ENCODE measurements at regions not wholly inside any gene's neighbourhood (a gene's known extent, or its start where the extent isn't known, plus 50 kb on each side); places are given as distances from the start of the nearest gene placed in this dataset.
A peak's percentile ranks its signal among the peaks of the same experiment; 100 is the strongest.
"Not testable (repeated sequence)": the region's sequence is repeated elsewhere in the genome, so short reads cannot be mapped to it uniquely, and the experiment has no call there.

DNA sequence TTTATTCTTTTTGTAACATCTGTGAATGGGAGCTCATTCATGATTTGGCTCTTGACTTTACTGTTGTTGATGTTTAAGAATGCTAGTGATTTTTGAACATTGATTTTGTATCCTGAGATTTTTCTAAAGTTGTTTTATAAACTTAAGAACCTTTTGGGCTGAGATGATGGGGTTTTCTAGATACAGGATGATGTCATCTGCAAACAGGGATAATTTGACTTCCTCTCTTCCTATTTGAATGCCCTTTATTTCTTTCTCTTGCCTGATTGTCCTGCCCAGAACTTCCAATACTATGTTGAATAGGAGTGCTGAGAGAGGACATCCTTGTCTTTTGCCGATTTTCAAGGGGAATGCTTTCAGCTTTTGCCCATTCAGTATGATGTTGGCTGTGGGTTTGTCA, 445.1 kb upstream of the CFAP20DC start:
- not testable (repeated sequence) for DNase-seq

DNA sequence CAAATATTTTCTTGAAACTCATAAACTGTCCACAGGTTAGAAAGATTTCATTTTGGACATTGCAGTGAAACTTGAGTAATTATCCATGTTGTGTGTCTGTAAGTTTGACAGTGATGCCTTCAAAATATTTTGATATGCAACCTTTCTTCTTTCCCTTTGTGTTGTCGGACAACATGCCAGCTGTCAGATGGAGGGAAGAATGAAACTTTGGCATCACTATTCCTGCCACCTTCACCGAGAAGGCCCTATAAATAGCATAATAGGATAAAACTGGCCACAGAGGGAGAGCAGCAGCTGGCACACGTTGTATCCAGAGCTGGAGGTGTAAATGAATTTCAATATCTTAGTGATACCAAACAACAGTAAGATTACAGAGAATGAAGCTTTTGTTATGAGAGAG, 436.7 kb upstream of the CFAP20DC start:
- DNase-seq = no peak

DNA sequence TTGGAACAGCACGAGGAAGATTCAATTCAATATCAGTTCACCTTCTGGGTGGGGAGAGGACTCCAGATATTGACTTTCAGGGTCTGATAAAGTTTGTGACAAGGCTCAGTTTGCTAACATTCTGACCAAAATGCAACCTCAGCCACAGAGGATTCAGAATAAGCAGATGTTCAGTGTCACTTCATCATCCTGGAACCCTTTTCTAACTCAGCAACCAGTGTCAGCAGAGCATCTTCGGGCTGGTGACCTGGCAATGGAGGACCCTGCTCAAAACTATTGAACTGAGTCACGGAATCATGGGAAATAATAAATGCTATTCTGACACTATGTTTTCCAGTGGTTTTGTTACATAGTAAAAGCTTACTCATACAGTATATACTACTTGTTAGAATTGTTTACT, 433.4 kb upstream of the CFAP20DC start:
- DNase-seq = no peak

DNA sequence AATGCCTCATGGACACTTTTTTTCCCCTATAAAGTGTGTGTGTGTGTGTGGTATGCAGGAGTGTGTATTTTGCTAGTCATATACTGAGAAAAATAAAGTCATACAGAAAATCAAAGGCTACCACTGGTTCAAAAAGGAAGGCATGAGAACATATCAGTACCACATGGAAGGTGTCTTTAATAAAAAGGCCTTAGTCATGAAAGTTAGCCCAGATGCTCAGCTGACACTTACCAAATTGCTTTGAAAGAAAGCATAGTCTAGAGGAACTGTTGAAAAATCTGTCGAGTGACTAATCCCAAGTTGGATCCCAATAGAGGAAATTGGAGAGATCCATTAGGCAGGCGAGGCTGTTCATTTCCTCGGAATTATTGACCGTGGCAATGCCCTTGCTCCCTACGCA, 432.9 kb upstream of the CFAP20DC start:
- no peak for DNase-seq

DNA sequence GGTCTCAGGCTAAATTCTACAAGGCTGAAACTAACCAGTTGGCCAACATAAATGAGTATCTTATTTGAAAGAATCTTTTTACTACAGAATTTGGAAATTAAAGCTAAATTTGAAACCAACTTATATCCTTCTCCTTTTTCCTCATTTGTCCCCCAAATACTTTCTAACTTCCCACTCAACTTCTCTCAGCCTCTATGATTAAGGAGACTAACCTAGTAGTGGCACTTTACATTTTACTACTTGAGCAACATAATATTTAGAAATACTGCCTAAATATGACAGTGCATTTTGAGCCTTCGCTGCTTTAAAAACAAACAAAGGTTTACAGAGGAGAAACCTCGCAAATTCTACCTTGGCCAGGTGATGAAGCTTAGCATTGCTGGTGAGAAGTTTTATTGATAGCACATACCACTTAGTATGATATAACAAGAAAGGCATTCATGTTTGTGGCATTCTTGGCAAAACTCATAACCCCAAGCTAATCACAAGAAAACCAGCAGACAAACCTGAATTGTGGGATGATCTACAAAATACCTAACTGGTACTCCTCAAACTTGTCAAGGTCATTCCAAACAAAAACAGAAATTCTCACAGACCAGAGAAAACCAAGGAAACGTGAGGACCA, 432.1 kb upstream of the CFAP20DC start:
- DNase-seq = no peak

DNA sequence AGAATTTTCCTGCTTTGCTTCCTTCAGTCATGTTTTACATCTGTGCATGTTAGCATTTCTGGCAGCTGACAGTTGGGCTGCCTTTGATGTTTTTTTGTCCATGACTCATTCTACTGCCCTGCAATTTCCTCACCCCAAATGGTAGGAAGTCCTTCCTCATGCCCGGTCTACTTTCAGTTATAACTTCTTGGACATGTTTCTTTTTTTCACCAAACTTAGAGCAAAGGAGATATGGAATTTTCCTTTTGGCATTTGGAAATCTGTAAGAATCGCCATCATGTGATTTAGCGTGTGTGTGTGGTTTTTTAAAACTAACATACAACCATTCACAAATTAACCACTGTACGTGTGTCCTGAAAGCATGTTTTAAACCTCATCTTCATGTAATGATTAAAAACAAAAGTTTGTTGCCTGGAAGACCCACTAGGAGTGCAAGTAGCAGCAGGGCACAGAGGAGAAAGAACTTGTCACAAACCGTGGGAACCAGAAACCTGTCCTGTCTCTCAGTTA, 430.7 kb upstream of the CFAP20DC start:
- DNase-seq = peak; percentile 18

DNA sequence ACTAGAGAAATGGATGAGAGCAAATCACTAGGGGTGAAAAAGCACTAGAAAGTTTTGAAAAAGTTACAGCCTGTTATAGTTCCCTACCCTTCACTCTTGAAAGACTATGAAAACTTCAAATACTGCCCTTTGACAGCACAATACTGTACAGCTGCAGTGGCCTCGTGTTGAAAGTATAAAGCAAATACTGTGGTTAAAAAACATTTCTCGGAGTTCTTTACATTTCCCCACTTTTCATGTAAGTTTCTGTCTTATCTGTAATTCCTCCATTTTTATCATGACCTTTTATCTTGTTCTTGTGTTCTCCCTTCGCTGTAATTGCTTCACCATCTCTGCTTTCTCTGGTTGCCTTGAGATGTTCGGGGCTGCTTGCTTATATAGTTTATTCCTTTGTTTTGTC, 423.8 kb upstream of the CFAP20DC start:
- DNase-seq = no peak

DNA sequence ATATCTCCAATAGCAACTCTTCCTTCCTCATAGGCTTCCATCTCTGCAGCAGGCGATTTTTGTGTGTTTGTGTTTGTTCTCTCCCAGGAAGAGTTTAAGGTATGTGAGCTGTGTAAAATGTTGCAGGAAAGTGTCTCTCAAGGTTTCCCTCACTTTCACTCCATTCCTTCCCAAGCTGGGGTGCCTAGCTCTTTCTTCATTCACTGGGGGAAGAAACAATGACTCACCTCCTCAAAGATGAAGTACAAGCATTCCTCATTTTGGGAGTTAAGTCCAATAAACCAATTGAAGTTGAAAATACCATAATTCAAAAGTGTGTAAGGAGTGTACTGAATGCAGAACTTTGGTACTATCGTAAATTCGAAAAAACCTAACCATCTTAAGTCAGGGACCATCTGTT, 422.7 kb upstream of the CFAP20DC start:
- DNase-seq = no peak

DNA sequence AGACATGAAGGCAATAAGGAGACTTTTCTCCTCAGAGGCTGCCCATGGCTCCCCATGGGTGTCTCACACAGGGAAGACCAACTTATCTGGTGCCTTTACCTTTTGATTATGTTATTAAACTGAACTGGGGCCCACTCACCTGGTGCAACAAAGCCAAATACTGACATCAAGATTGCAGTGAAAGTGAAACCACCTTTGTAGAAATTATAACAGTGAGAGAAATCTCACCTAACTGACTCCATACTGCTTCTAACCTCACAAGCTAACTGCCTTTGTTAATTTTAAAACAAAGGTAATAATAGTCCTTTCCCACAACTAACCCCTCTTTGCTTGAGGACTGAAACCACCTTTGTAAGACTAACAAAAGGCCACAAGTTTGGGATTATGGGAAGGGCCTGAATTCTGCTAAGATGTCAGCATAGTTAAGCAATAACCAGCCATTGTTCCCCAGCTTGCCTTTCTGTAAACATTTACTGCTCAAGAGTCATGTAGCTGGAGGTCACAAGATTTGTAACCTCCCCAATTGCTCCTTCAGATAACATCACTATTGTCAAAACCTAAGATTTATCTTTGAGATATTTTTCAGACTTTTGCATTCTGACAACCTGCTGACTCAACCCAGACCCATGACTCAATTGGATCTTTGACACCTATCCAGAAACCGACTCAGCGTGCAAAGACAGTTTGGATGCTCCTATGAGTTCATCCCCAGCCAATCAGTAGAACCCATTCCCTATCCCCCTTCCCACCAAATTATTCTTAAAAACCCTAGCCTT, 420.3 kb upstream of the CFAP20DC start:
- DNase-seq = no peak

DNA sequence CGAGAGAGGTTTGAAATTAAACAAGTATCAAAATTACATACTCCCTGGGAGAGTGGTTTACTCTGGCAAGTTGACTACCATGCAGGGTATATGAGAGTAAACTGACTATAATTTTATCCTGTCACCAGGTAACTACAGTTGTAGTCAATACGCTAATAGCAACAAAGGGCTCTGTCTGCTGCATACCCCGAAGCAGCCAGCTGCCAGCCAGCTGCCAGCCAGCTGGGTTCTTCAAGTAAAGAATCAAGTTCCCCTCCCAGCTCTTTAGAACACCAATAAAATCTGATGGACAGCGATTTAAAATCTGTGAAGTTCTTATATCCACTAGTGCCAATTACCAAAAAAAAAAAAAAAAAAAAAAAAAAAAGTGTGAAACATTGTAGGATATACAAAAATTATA, 417.7 kb upstream of the CFAP20DC start:
- DNase-seq = no peak

DNA sequence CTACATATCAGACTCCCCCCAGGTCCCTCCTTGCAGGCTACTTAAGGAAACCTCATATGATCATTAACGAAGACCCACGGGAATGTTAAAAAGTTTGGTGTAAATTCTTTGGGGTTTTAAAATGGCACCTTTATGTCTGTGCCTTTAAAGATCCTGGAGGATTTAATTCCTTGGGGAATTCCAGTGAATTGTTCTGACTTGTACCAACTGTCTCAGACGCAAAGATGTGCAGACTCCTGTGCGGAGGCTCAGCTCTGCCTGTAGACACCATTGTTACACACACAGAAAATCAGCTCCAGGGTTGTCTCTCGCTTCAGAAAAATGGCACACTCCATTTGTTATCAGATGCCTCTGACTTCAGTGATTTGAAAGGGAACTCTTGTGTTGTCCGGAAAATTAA, 414.4 kb upstream of the CFAP20DC start:
- no peak for DNase-seq

DNA sequence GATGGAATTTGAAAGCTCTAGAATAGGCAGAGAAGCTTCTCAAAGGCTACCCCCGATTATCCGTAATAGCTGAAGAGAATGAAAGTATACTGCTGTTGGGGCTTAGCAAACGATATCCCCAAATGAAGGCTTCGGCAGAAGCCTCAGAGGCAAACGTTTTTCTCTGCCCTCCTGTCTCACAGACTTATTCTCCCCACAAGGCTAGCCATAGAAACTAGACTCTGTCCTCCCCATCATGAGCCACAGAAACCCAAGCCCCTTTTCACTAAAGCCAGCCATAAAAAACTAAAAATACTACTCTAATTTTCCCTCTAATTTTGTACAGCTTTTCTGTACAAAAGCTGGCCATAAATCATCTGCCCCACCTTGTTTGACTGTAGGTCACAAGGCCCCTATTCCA, 413.4 kb upstream of the CFAP20DC start:
- no peak for DNase-seq

DNA sequence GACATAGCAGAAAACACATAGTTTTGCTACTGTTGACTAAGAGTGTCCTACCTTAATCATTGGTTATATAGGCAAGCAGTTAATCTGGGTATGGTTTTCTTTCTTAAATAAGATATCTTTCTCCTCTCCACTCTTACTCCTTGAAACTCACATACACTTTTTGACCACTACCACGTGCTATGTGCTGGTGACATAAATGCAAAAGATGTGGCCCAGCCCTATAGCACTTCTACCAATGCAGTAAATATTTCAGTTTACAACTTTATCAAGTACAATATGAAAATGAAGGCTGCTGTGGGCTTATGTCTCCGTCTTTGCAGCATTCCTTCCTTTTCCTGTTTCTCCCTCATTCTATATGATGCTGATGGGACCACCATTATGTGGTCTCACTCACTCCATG, 410.2 kb upstream of the CFAP20DC start:
- no peak for DNase-seq

DNA sequence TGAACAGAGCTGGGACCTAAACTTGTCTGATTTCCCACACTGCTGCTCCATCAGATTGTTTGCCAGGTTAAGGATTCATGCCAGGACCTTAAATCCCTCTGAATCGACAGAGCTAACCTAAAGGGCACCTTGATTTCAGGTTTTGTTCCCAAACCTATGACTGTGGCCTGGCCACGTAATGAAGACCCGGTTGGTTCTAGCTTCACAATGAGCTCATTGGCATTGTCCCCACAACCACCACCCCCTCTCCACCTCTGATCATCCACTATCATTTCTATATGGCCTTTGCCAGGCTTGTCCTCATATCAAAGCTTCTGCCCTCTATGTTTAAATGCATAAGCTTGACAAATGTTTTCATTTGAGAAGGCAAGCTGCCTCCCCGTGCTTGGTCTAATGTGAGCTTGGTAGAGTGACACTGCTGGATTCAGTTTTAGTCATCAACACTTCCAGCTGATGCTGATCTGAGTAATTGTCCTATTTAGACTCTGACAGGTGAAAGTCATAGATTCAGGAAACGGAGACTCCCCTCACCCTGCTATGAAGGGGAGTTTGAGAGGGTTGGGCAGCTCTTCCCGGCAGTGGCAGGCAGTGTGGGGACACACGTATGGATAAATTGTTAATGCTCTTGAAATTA, 407.1 kb upstream of the CFAP20DC start:
- DNase-seq = no peak

DNA sequence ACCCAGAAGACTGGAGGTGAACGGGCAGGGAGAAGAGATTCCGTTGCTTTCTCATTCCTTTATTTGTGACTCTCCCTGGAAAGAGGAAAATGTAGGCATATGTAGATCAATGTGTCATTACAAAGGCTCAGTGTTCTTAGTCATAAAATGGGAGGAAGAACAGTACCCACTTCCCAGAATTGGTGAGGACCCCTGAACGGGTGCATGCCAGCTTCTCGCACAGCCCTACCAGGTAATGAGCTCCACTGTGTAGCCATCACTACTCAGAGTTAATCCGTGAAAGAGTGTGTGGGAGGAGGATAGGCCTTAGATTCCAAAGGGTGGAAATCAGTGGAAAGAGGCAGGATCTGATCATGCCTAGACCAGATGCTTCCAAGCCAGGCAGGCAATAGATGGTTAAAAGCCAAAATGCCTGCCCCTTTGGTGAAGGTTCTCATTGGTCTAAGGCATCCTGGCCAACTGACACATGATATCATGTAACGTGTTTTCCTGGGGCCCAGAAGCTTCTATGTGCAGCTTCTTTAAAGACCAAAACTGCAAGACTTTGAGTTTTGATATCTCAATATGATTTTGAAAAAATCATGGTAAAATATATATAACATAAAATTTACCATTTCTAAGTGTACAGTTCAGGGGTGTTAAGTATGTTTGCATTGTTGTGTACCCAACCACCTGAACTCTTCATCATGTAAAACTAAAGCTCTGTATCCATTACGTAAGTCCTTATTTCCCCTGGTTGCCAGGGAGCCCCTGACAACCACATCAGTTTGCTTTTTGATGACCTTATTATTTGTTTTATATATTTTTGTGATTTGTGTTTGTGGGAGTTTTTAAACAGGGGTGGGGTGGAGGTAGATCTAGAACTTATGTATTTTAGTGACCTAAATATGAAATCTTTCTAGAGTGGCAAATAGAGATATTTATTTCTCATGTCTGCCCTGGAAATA, 402.2 kb upstream of the CFAP20DC start:
- peak; percentile 57 for DNase-seq

DNA sequence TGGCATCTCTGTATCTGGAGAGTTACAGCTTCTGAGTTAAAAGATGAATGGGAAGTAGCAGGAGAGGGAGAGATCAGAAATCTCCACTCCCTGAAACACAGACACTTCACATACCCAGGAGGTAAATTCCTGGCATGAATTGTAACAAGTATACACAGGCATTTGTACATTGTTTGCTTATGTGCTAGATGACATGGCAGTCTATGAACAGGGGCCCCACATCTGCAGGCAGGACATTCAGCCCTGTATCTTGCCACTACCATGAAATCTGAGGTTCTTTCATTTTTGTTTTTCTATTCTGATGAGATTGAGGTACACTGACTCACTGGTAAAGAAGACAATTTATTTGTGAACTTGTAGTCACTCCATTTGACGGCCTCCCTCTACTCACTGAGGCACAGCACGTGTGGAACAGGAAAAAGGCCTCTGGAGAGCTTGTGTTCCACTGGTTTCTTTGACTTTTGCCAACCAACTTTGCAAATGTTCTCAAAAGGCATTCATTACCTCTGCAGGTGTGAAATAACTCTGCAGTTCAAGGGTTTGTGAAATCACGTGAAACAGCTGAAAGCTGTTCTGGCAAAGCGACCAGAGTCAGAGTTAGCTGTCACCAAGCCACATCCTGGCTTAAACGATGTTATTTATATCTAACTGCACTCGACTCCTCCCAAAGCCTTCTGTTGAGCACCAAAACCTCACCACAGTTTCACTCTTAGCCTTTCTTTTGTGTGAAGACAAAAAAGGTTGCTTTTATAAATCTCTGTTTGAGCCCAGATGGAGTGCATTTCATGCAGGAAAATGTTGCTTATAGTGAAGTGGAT, 401.3 kb upstream of the CFAP20DC start:
- DNase-seq = peak; percentile 84

DNA sequence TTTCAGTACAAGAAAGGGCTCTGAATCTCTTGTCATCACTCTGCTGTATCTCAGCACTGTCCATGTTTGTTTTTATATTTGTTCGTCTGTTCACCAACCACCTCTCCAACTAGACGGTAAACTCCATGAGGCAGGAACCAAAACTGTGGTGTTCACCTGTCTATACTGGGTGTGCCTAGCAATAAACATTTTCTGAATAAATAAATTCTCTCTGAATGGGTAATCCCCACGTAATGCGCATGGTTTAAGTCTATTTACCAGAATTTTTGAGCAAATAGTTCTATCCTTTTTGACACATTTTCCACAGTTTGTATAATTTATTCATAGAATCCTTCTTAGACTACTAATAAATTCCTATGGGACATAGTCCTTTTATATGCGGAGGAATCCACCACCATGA, 400.6 kb upstream of the CFAP20DC start:
- DNase-seq = no peak

DNA sequence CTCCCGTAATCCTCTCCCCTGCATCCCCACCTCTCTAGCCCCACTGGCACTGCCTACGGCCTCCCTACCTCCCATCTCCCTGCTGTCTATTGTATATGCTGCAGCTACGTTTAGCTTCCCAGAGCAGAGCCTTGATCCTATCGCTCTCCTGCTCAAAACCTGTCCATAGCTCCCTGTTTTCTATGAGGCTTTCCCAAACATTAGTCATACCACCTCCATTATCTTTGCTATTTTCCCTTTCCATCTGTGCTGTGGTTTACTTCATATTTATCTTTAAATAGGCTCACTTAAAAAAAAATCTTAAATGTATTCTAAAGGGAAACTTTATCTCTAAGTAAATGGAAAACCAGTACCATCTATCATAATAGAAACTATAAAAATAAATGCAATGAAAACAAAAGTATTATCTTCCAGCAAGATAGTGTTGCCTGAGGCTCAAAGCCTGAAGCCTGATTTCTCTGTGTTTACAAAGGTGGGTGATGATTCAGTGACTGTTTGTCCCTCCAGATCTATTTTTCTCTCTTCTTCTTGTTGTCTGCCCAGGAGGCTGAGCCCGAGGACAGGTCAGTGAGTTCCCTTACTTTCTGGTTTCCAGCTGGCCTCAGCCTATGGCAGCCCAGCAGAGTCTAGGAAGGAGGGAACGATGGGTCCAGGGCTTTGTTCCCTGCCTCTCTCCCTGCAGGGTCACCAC, 397.1 kb upstream of the CFAP20DC start:
- no peak for DNase-seq

DNA sequence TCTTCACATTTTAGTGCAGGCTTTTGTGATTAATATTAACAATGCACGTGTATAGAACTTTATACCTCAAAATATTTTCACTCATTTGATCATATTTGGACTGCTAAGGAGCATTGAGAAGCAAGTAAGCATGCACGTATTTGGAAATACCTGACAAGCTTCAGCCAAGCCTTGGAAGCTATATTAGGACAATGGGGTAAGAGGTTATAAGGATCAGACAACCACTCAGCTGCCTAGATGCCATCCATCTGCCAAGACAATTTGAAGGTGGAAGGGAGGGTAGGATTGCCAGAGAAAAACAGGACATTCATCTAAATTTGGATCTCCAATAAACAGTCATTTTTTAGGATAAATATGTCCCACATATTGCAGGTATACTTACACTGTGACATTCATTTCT, 394.9 kb upstream of the CFAP20DC start:
- no peak for DNase-seq

DNA sequence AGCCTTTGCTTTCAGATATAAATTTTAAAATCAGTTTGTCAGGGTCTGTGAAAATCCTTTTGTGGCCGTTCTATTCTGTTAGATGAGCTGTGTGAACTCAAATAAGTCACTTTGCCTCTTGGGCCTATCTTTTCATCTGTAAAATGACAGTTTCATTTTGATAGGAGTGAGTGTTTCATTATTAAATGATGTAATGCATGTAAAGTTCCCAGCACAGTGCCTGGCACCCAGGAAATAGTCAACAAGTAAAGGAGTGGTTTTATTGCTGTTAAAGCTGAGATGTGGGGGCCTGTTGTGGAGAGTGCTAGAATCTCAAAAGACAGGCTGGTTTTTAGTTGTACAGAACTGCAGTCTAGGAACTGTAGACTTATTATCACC, 394.5 kb upstream of the CFAP20DC start:
- peak; percentile 59 for DNase-seq

DNA sequence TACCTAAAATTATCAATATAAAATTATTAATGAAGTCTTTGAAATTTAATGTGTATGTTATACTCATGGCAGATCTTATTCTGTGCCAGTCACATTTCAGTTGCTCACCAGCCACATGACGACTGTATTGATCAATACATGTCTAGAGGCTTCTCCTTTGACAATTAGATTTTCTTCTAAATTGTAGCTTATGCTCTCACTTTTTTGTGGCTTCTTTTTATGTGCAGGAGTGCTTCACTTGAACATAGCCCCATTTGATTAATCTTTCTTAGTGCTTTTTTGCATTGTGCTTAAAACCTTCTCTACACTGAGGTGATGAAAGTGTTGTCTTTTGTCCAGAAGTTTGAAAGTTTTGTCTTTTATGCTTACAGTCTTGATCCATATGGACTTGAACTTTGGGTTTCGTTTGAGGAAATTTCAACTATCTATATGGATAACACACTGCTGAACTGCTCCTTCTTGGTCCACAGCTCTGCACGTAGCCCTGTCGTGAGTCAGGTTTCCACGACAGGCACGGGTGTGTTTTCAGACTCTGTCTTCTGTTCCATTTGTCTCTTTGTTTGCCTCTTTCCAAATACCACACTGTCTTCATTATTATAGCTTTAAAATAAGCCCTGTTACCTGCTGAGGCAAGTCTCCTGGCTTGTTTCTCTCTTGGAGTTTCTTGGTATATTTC, 393.9 kb upstream of the CFAP20DC start:
- DNase-seq = no peak
